Activated naive CD4-positive, alpha-beta T cell treated with anti-CD3 and anti-CD28 coated beads, Interleukin-2, amount 10 ng/mL, durations not matched to agents 7 days and 5 days (primary cell): ENCODE measurements at regions not wholly inside any gene's neighbourhood (a gene's known extent, or its start where the extent isn't known, plus 50 kb on each side); places are given as distances from the start of the nearest gene placed in this dataset.

Experiments
- CTCF ChIA-PET: fragments of 350-600 bp; sonication (Branson Sonifier 250); formaldehyde crosslinking; loops from one replicate; lab custom pipeline; 2021; ENCODE audit warnings: antibody characterized with exemption; lab: Charles Lee
- DNase-seq: peaks from one replicate; pipeline ENCODE4 v3.0.0-alpha.2; 2020
- H3K27ac Mint-ChIP-seq: one replicate; pipeline ENCODE4 v1.8.0; 2021; ENCODE audit warnings: mild to moderate bottlenecking, moderate library complexity, mixed read lengths
- H3K27me3 Mint-ChIP-seq: one replicate; pipeline ENCODE4 v1.8.0; 2021; ENCODE audit warnings: mild to moderate bottlenecking, mixed read lengths
- H3K36me3 Mint-ChIP-seq: one replicate; pipeline ENCODE4 v1.8.0; 2021; ENCODE audit warnings: mixed read lengths
- H3K4me1 Mint-ChIP-seq: one replicate; pipeline ENCODE4 v1.8.0; 2021; ENCODE audit warnings: mixed read lengths
- H3K4me3 Mint-ChIP-seq: one replicate; pipeline ENCODE4 v1.8.0; 2021; ENCODE audit warnings: mild to moderate bottlenecking, moderate library complexity, mixed read lengths
- H3K9me3 Mint-ChIP-seq: one replicate; pipeline ENCODE4 v1.8.0; 2021; ENCODE audit warnings: mixed read lengths

- CTCF ChIA-PET: no interaction called here
- DNase-seq: no peak
- Mint-ChIP-seq H3K4me1 (no peaks in the 10 kb centered on the region), H3K27me3 (peaks cover 9% of the 10 kb centered on the region), H3K9me3 (no peaks in the 10 kb centered on the region), H3K27ac (no peak overlapping the region), H3K36me3 (no peaks in the 10 kb centered on the region), H3K4me3 (no peak overlapping the region)
Measured at GRCh38 chr3:150063237-150063636, 92.5 kb upstream of the PFN2 start.

- no peaks in the 10 kb centered on the region for H3K9me3 Mint-ChIP-seq
- H3K4me1 Mint-ChIP-seq: no peaks in the 10 kb centered on the region
- no peak overlapping the region for H3K27ac Mint-ChIP-seq
- H3K27me3 Mint-ChIP-seq: peaks cover 6% of the 10 kb centered on the region
- no peaks in the 10 kb centered on the region for H3K36me3 Mint-ChIP-seq
- no peak for DNase-seq
- no peak overlapping the region for H3K4me3 Mint-ChIP-seq
- CTCF ChIA-PET: no interaction called here
Measured at GRCh38 chr3:150062492-150062891, 91.8 kb upstream of the PFN2 start.

- Mint-ChIP-seq H3K4me3 (no peak overlapping the region), H3K9me3 (no peaks in the 10 kb centered on the region), H3K27ac (no peak overlapping the region), H3K4me1 (no peaks in the 10 kb centered on the region), H3K36me3 (no peaks in the 10 kb centered on the region), H3K27me3 (peaks cover 3% of the 10 kb centered on the region)
- DNase-seq: no peak
- CTCF ChIA-PET: no interaction called here
Measured at GRCh38 chr3:150061288-150062024, 90.8 kb upstream of the PFN2 start.

GRCh38 chr3:150059729-150060128 is 89.0 kb upstream of the PFN2 start:
- Mint-ChIP-seq H3K9me3 (no peaks in the 10 kb centered on the region), H3K27me3 (peaks cover 4% of the 10 kb centered on the region), H3K36me3 (no peaks in the 10 kb centered on the region), H3K27ac (no peak overlapping the region), H3K4me3 (no peak overlapping the region), H3K4me1 (no peaks in the 10 kb centered on the region)
- DNase-seq: no peak
- CTCF ChIA-PET: no interaction called here

GRCh38 chr3:150059241-150059640 is 88.5 kb upstream of the PFN2 start:
- Mint-ChIP-seq H3K36me3 (no peaks in the 10 kb centered on the region), H3K4me1 (no peaks in the 10 kb centered on the region), H3K4me3 (no peak overlapping the region), H3K9me3 (no peaks in the 10 kb centered on the region), H3K27me3 (peaks cover 6% of the 10 kb centered on the region), H3K27ac (no peak overlapping the region)
- CTCF ChIA-PET: no interaction called here
- no peak for DNase-seq

GRCh38 chr3:150057227-150057626 is 86.5 kb upstream of the PFN2 start:
- peaks cover 3% of the 10 kb centered on the region for H3K27me3 Mint-ChIP-seq
- CTCF ChIA-PET: no interaction called here
- no peaks in the 10 kb centered on the region for H3K36me3 Mint-ChIP-seq

GRCh38 chr3:150055332-150055731 is 84.6 kb upstream of the PFN2 start:
- Mint-ChIP-seq H3K27me3 (peaks cover 7% of the 10 kb centered on the region), H3K4me3 (no peak overlapping the region), H3K36me3 (no peaks in the 10 kb centered on the region), H3K4me1 (no peaks in the 10 kb centered on the region), H3K27ac (no peak overlapping the region), H3K9me3 (no peaks in the 10 kb centered on the region)
- DNase-seq: no peak
- CTCF ChIA-PET: no interaction called here

More at GRCh38 chr3:150057227-150057626, 86.5 kb upstream of the PFN2 start:
- H3K9me3 Mint-ChIP-seq: no peaks in the 10 kb centered on the region
- no peak overlapping the region for H3K27ac Mint-ChIP-seq
- no peaks in the 10 kb centered on the region for H3K4me1 Mint-ChIP-seq
- H3K4me3 Mint-ChIP-seq: no peak overlapping the region
- DNase-seq: no peak

- no peak for DNase-seq
- H3K36me3 Mint-ChIP-seq: no peaks in the 10 kb centered on the region
- no peak overlapping the region for H3K27ac Mint-ChIP-seq
- H3K4me1 Mint-ChIP-seq: no peaks in the 10 kb centered on the region
- CTCF ChIA-PET: no interaction called here
- H3K27me3 Mint-ChIP-seq: peaks cover 7% of the 10 kb centered on the region
- H3K4me3 Mint-ChIP-seq: no peak overlapping the region
- no peaks in the 10 kb centered on the region for H3K9me3 Mint-ChIP-seq
Measured at GRCh38 chr3:150054635-150055034, 83.9 kb upstream of the PFN2 start.

- CTCF ChIA-PET: no interaction called here
- H3K27ac Mint-ChIP-seq: no peak overlapping the region
- peaks cover 16% of the 10 kb centered on the region for H3K27me3 Mint-ChIP-seq
- DNase-seq: no peak
- no peaks in the 10 kb centered on the region for H3K9me3 Mint-ChIP-seq
- H3K4me1 Mint-ChIP-seq: no peaks in the 10 kb centered on the region
- no peaks in the 10 kb centered on the region for H3K36me3 Mint-ChIP-seq
- H3K4me3 Mint-ChIP-seq: no peak overlapping the region
Measured at GRCh38 chr3:150050510-150050909, 79.8 kb upstream of the PFN2 start.

- CTCF ChIA-PET: no interaction called here
- no peaks in the 10 kb centered on the region for H3K9me3 Mint-ChIP-seq
- DNase-seq: no peak
Measured at GRCh38 chr3:150049317-150049716, 78.6 kb upstream of the PFN2 start.

GRCh38 chr3:150041877-150042276 is 71.2 kb upstream of the PFN2 start:
- Mint-ChIP-seq H3K9me3 (peaks cover 7% of the 10 kb centered on the region), H3K36me3 (no peaks in the 10 kb centered on the region), H3K4me3 (no peak overlapping the region), H3K4me1 (no peaks in the 10 kb centered on the region), H3K27me3 (peaks cover 8% of the 10 kb centered on the region), H3K27ac (no peak overlapping the region)
- CTCF ChIA-PET: no interaction called here
- DNase-seq: no peak

More at GRCh38 chr3:150049317-150049716, 78.6 kb upstream of the PFN2 start:
- H3K27ac Mint-ChIP-seq: no peak overlapping the region
- no peak overlapping the region for H3K4me3 Mint-ChIP-seq
- H3K4me1 Mint-ChIP-seq: no peaks in the 10 kb centered on the region
- H3K36me3 Mint-ChIP-seq: no peaks in the 10 kb centered on the region
- H3K27me3 Mint-ChIP-seq: peaks cover 15% of the 10 kb centered on the region

GRCh38 chr3:150040097-150040496 is 69.4 kb upstream of the PFN2 start:
- no peak overlapping the region for H3K27ac Mint-ChIP-seq
- H3K9me3 Mint-ChIP-seq: peaks cover 7% of the 10 kb centered on the region
- no peak for DNase-seq
- peaks cover 9% of the 10 kb centered on the region for H3K27me3 Mint-ChIP-seq
- CTCF ChIA-PET: no interaction called here
- H3K4me3 Mint-ChIP-seq: no peak overlapping the region
- no peaks in the 10 kb centered on the region for H3K4me1 Mint-ChIP-seq
- H3K36me3 Mint-ChIP-seq: no peaks in the 10 kb centered on the region

- CTCF ChIA-PET: no interaction called here
- Mint-ChIP-seq H3K4me1 (no peaks in the 10 kb centered on the region), H3K27me3 (peaks cover 4% of the 10 kb centered on the region), H3K36me3 (no peaks in the 10 kb centered on the region), H3K27ac (no peak overlapping the region), H3K9me3 (peaks cover 7% of the 10 kb centered on the region), H3K4me3 (no peak overlapping the region)
- DNase-seq: no peak
Measured at GRCh38 chr3:150038830-150039229, 68.1 kb upstream of the PFN2 start.

- H3K27me3 Mint-ChIP-seq: peaks cover 4% of the 10 kb centered on the region
- H3K4me3 Mint-ChIP-seq: no peak overlapping the region
- CTCF ChIA-PET: no interaction called here
- H3K36me3 Mint-ChIP-seq: no peaks in the 10 kb centered on the region
- no peak for DNase-seq
- no peaks in the 10 kb centered on the region for H3K4me1 Mint-ChIP-seq
- H3K9me3 Mint-ChIP-seq: peaks cover 4% of the 10 kb centered on the region
- H3K27ac Mint-ChIP-seq: no peak overlapping the region
Measured at GRCh38 chr3:150036780-150037179, 66.1 kb upstream of the PFN2 start.

- CTCF ChIA-PET: no interaction called here
- no peak overlapping the region for H3K27ac Mint-ChIP-seq
- H3K27me3 Mint-ChIP-seq: peaks cover 4% of the 10 kb centered on the region
- H3K9me3 Mint-ChIP-seq: no peaks in the 10 kb centered on the region
- no peaks in the 10 kb centered on the region for H3K36me3 Mint-ChIP-seq
- H3K4me3 Mint-ChIP-seq: no peak overlapping the region
- no peaks in the 10 kb centered on the region for H3K4me1 Mint-ChIP-seq
- no peak for DNase-seq
Measured at GRCh38 chr3:150035910-150036612, 65.4 kb upstream of the PFN2 start.
